Chondrocyte (in vitro differentiated cells): ENCODE measurements at regions not wholly inside any gene's neighbourhood (a gene's known extent, or its start where the extent isn't known, plus 50 kb on each side); places are given as distances from the start of the nearest gene placed in this dataset.

Experiments
- DNase-seq: peaks from one replicate; pipeline ENCODE4 v3.0.0; 2021; ENCODE audit warnings: mixed read lengths, low spot score
- H3K27ac Mint-ChIP-seq: one replicate; pipeline ENCODE4 v1.8.0; 2021; ENCODE audit warnings: mild to moderate bottlenecking, moderate library complexity, mixed read lengths; ENCODE audit not compliant: unreplicated experiment
- H3K27me3 Mint-ChIP-seq: 2 replicates; pipeline ENCODE4 v1.8.0; 2021; ENCODE audit warnings: low read depth, mixed read lengths
- H3K36me3 Mint-ChIP-seq: 2 replicates; pipeline ENCODE4 v1.8.0; 2021; ENCODE audit warnings: low read depth, mixed read lengths
- H3K4me1 Mint-ChIP-seq: 2 replicates; pipeline ENCODE4 v1.8.0; 2021; ENCODE audit warnings: low read depth, mild to moderate bottlenecking, mixed read lengths
- H3K4me3 Mint-ChIP-seq: one replicate; pipeline ENCODE4 v1.8.0; 2021; ENCODE audit warnings: mild to moderate bottlenecking, moderate library complexity, mixed read lengths; ENCODE audit not compliant: unreplicated experiment
- H3K9me3 Mint-ChIP-seq: 2 replicates; pipeline ENCODE4 v1.8.0; 2021; ENCODE audit warnings: low read depth, mixed read lengths
- CTCF ChIP-seq: fragments of 200-600 bp; sonication (generic); IDR thresholded peaks from 2 replicates; pipeline ENCODE4 v1.5.0; 2021; ENCODE audit warnings: antibody characterized with exemption, mild to moderate bottlenecking, moderate library complexity

GRCh38 chr12:67400742-67401141 is 131.6 kb downstream of the CAND1 start:
- no peak for TF ChIP-seq CTCF

GRCh38 chr12:67410246-67410645 is 141.1 kb downstream of the CAND1 start:
- Mint-ChIP-seq H3K9me3 (peaks cover 18% of the 10 kb centered on the region), H3K36me3 (peaks cover 10% of the 10 kb centered on the region), H3K4me1 (peaks cover 11% of the 10 kb centered on the region), H3K27ac (no peak overlapping the region), H3K4me3 (no peak overlapping the region), H3K27me3 (no peaks in the 10 kb centered on the region)
- no peak for DNase-seq
- no peak for TF ChIP-seq CTCF

More at GRCh38 chr12:67400742-67401141, 131.6 kb downstream of the CAND1 start:
- no peak for DNase-seq
- Mint-ChIP-seq H3K4me3 (no peak overlapping the region), H3K4me1 (peaks cover 2% of the 10 kb centered on the region), H3K27ac (no peak overlapping the region), H3K9me3 (peaks cover 4% of the 10 kb centered on the region), H3K36me3 (peaks cover 4% of the 10 kb centered on the region), H3K27me3 (no peaks in the 10 kb centered on the region)

- DNase-seq: no peak
- Mint-ChIP-seq H3K9me3 (peaks cover 15% of the 10 kb centered on the region), H3K27me3 (no peaks in the 10 kb centered on the region), H3K27ac (no peak overlapping the region), H3K4me1 (peaks cover 15% of the 10 kb centered on the region), H3K36me3 (peaks cover 7% of the 10 kb centered on the region), H3K4me3 (no peak overlapping the region)
- no peak for TF ChIP-seq CTCF
Observed at GRCh38 chr12:67410667-67411067, 141.5 kb downstream of the CAND1 start.

- Mint-ChIP-seq H3K36me3 (peaks cover 1% of the 10 kb centered on the region), H3K27me3 (no peaks in the 10 kb centered on the region), H3K9me3 (peaks cover 8% of the 10 kb centered on the region), H3K4me1 (peaks cover 19% of the 10 kb centered on the region), H3K27ac (no peak overlapping the region), H3K4me3 (no peak overlapping the region)
- no peak for TF ChIP-seq CTCF
- DNase-seq: no peak
Observed at GRCh38 chr12:67411562-67411961, 142.4 kb downstream of the CAND1 start.

- Mint-ChIP-seq H3K4me3 (no peak overlapping the region), H3K36me3 (peaks cover 1% of the 10 kb centered on the region), H3K9me3 (peaks cover 3% of the 10 kb centered on the region), H3K27me3 (no peaks in the 10 kb centered on the region), H3K27ac (no peak overlapping the region), H3K4me1 (peaks cover 20% of the 10 kb centered on the region)
- no peak for TF ChIP-seq CTCF
- no peak for DNase-seq
Observed at GRCh38 chr12:67413577-67413976, 144.4 kb downstream of the CAND1 start.
